HCT116 (cell line): ENCODE measurements at regions not wholly inside any gene's neighbourhood (a gene's known extent, or its start where the extent isn't known, plus 50 kb on each side); places are given as distances from the start of the nearest gene placed in this dataset.

Experiments
- ATAC-seq: fragments of 200-7000 bp; cut with Tn5 transposase; 2 replicates; pipeline ENCODE4 v1.9.1; 2020; ENCODE audit warnings: mild to moderate bottlenecking, moderate library complexity
- BruUV-seq: library from RNA; stranded (reverse); fragments of 400-500 nt; replicated peaks from 2 replicates; lab custom pipeline; 2021; lab: Mats Ljungman, UMichigan
- CTCF ChIA-PET: fragments of 300-600 bp; sonication (Branson Sonifier 250); formaldehyde crosslinking; loops from one replicate; lab custom pipeline; 2021; ENCODE audit warnings: antibody characterized with exemption; lab: Charles Lee
- POLR2A ChIA-PET: fragments of 300-600, 350-600 bp; sonication (Branson Sonifier 250); formaldehyde crosslinking; loops from one replicate; lab custom pipeline; 2021; ENCODE audit warnings: antibody characterized with exemption; lab: Charles Lee
- RAD21 ChIA-PET, 2 experiments: fragments of 300-600 bp; sonication (Branson Sonifier 250); formaldehyde crosslinking; loops; one replicate each; lab custom pipeline; 2023; ENCODE audit warnings: low total read pairs in 2 of 2; ENCODE audit not compliant: uncharacterized antibody in 2 of 2, unreplicated experiment in 2 of 2, low non-redundant PET in 1 of 2; lab: Charles Lee
- DNase-seq: peaks from one replicate; pipeline ENCODE4 v3.0.0-alpha.2; 2010; ENCODE audit warnings: low read depth, low spot score
- H2AFZ ChIP-seq: fragments of 200-600 bp; shearing (Covaris generic), sonication (generic); 2 replicates; pipeline ENCODE4 v1.6.1; 2017; ENCODE audit warnings: low read depth, mixed run types, mixed read lengths, antibody characterized with exemption, low read length; ENCODE audit not compliant: poor library complexity, severe bottlenecking
- H3K27ac ChIP-seq: 2 replicates; pipeline ENCODE4 v1.5.1; 2012; ENCODE audit warnings: low read depth, low read length
- H3K27me3 ChIP-seq: fragments of 200-600 bp; sonication (generic); 2 replicates; pipeline ENCODE4 v1.6.1; 2016; ENCODE audit warnings: mixed run types, low read length, mixed read lengths; ENCODE audit not compliant: insufficient read depth
- H3K36me3 ChIP-seq, 2 experiments: fragments of 200-500 bp in 1 of 2; fragments of 200-600 bp in 1 of 2; sonication (Bioruptor generic) in 1 of 2; sonication (generic) in 1 of 2; 2 replicates each; pipeline versions ENCODE4 v1.5.1 to v1.6.1; 2014 to 2016; ENCODE audit warnings: low read length in 2 of 2, inconsistent platforms in 1 of 2, mixed read lengths in 1 of 2, mixed run types in 1 of 2; ENCODE audit not compliant: insufficient read depth in 2 of 2, control insufficient read depth in 1 of 2
- H3K4me1 ChIP-seq, 2 experiments: fragments of 200-600 bp in 1 of 2; sonication (generic) in 1 of 2; 2 replicates each; pipeline versions ENCODE4 v1.5.1 to v1.6.1; 2012 to 2017; ENCODE audit warnings: low read length in 2 of 2, inconsistent platforms in 1 of 2, mild to moderate bottlenecking in 1 of 2, mixed read lengths in 1 of 2, mixed run types in 1 of 2, moderate library complexity in 1 of 2; ENCODE audit not compliant: insufficient read depth in 2 of 2, control insufficient read depth in 1 of 2
- H3K4me2 ChIP-seq: fragments of 200-600 bp; sonication (generic); 2 replicates; pipeline ENCODE4 v1.6.1; 2017; ENCODE audit warnings: mixed run types, low read length, mixed read lengths
- H3K4me3 ChIP-seq, 2 experiments: fragments of 200-600 bp in 1 of 2; sonication (generic) in 1 of 2; replicated peaks in 1 of 2; 2 replicates each; pipeline ENCODE4 v1.5.1; 2011 to 2016; ENCODE audit warnings: low read length in 2 of 2, control low read depth in 1 of 2, low read depth in 1 of 2, mild to moderate bottlenecking in 1 of 2, mixed read lengths in 1 of 2, mixed run types in 1 of 2
- H3K79me2 ChIP-seq: fragments of 200-600 bp; sonication (generic); 2 replicates; pipeline ENCODE4 v1.6.1; 2017; ENCODE audit warnings: mild to moderate bottlenecking, mixed run types, low read length, moderate library complexity, mixed read lengths; ENCODE audit not compliant: insufficient read depth
- H3K9ac ChIP-seq: fragments of 200-600 bp; sonication (generic); 2 replicates; pipeline ENCODE4 v1.6.1; 2016; ENCODE audit warnings: low read length, mixed read lengths
- H3K9me2 ChIP-seq: fragments of 200-600 bp; sonication (generic), shearing (Covaris generic); 2 replicates; pipeline ENCODE4 v1.6.1; 2017; ENCODE audit warnings: mixed run types, mild to moderate bottlenecking, moderate library complexity; ENCODE audit not compliant: insufficient read depth
- H3K9me3 ChIP-seq, 2 experiments: fragments of 200-500 bp in 1 of 2; fragments of 200-600 bp in 1 of 2; sonication (Bioruptor generic) in 1 of 2; sonication (generic) in 1 of 2; 2 replicates each; pipeline ENCODE4 v1.6.1; 2014 to 2017; ENCODE audit warnings: low read length in 2 of 2, mixed read lengths in 2 of 2, inconsistent platforms in 1 of 2, low read depth in 1 of 2, mild to moderate bottlenecking in 1 of 2, mixed run types in 1 of 2, moderate library complexity in 1 of 2; ENCODE audit not compliant: control insufficient read depth in 1 of 2, insufficient read depth in 1 of 2
- H4K20me1 ChIP-seq: fragments of 200-600 bp; sonication (generic), shearing (Covaris generic); 2 replicates; pipeline ENCODE4 v1.6.1; 2017; ENCODE audit warnings: mixed run types, mild to moderate bottlenecking, moderate library complexity; ENCODE audit not compliant: insufficient read depth
- ATF3 ChIP-seq: IDR thresholded peaks from 2 replicates; pipeline ENCODE4 v1.6.1; 2012
- CBX3 ChIP-seq: IDR thresholded peaks from 2 replicates; pipeline ENCODE4 v1.6.1; 2012; ENCODE audit warnings: low read depth
- CEBPB ChIP-seq: IDR thresholded peaks from 2 replicates; pipeline ENCODE4 v1.6.1; 2012; ENCODE audit warnings: low read depth
- ELF1 ChIP-seq: IDR thresholded peaks from 2 replicates; pipeline ENCODE4 v1.6.1; 2012; ENCODE audit warnings: low read depth, borderline replicate concordance
- EZH2phosphoT487 ChIP-seq: fragments of 200-600 bp; IDR thresholded peaks from 2 replicates; pipeline ENCODE4 v1.6.1; 2018; ENCODE audit warnings: antibody characterized with exemption, borderline replicate concordance
- FOSL1 ChIP-seq: IDR thresholded peaks from 2 replicates; pipeline ENCODE4 v1.6.1; 2012; ENCODE audit warnings: low read depth
- POLR2A ChIP-seq: IDR thresholded peaks from 2 replicates; pipeline ENCODE4 v1.7.0; 2011; ENCODE audit warnings: borderline replicate concordance; ENCODE audit not compliant: insufficient read depth, insufficient read length; ENCODE audit errors: extremely low read depth
- RAD21 ChIP-seq: IDR thresholded peaks from 2 replicates; pipeline ENCODE4 v1.6.1; 2012; ENCODE audit warnings: low read depth, mild to moderate bottlenecking
- SIN3A ChIP-seq: IDR thresholded peaks from 2 replicates; pipeline ENCODE4 v1.6.1; 2012; ENCODE audit warnings: low read depth
- SRF ChIP-seq: IDR thresholded peaks from 2 replicates; pipeline ENCODE4 v1.6.1; 2012; ENCODE audit warnings: low read depth
- TCF7L2 ChIP-seq: IDR thresholded peaks from 2 replicates; pipeline ENCODE4 v1.7.0; 2011; ENCODE audit warnings: borderline replicate concordance, inconsistent platforms; ENCODE audit not compliant: insufficient read depth, insufficient read length; ENCODE audit errors: extremely low read depth
- YY1 ChIP-seq: IDR thresholded peaks from 2 replicates; pipeline ENCODE4 v1.6.1; 2011; ENCODE audit warnings: low read length, low read depth, moderate library complexity, mild to moderate bottlenecking; ENCODE audit not compliant: insufficient replicate concordance; ENCODE audit errors: extremely low read depth
- ZFX ChIP-seq: fragments of 450-650 bp; IDR thresholded peaks from 2 replicates; pipeline ENCODE4 v1.6.1; 2017
- ZNF274 ChIP-seq: fragments of 200-500 bp; sonication (Bioruptor generic); IDR thresholded peaks from 2 replicates; pipeline ENCODE4 v1.6.1; 2014; ENCODE audit warnings: mild to moderate bottlenecking, low read depth, low read length, inconsistent platforms
- intact Hi-C: fragments of 100-400 bp; cut with micrococcal nuclease; formaldehyde crosslinking; loops from 2 replicates; pipeline ENCODE4 v1.10.0; 2022
- TF ChIP-seq, protein P1 (sequence below), 3 experiments: fragments of 200-600 bp in 1 of 3; sonication (generic) in 1 of 3; IDR thresholded peaks in 2 of 3; conservative IDR thresholded peaks in 1 of 3; 2 replicates each; pipeline ENCODE4 v1.5.1; 2012 to 2017; ENCODE audit warnings: low read depth in 2 of 3, low read length in 2 of 3, antibody characterized with exemption in 1 of 3, borderline replicate concordance in 1 of 3, control low read depth in 1 of 3, mild to moderate bottlenecking in 1 of 3, mixed read lengths in 1 of 3, mixed run types in 1 of 3, moderate library complexity in 1 of 3; ENCODE audit not compliant: insufficient read depth in 1 of 3
- TF ChIP-seq, protein P2 (sequence below): IDR thresholded peaks from 2 replicates; pipeline ENCODE4 v1.6.1; 2011; ENCODE audit warnings: mild to moderate bottlenecking, low read length, moderate library complexity; ENCODE audit not compliant: insufficient replicate concordance; ENCODE audit errors: extremely low read depth

DNA sequence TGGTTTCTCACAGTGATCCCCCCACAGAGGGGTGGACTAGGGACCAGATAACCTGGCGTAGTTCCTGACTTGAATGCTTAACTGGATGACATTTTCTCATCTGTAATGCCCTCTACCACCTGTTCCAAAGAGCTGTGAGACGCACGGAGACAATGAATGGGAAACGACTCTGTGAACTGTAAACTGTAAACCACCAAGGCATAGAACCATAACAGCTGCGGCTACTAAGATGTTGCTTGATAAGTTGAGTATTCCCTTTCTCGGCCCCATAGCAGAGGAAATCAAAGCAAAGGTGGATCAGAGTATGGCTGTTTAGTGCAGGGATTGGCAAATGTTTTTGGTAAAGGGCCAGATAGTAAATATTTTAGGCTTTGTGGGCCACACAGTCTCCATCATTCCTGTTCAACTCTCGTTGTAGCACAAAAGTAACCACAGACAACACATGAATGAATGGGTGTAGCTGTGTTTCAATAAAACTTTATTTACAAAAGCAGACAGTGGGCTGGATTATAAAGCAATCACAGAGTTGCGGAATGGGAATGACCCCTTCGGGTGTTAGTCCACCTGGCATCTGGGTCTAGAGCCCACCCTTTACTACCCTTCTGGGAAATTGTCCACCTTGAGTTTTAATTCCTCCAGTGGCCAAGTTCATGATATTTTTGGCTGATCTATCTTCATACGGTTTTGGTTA is 315.2 kb downstream of the RPS6KC1 start:
- no peak for DNase-seq
- ChIA-PET POLR2A (no interaction called here), RAD21 (no interaction called here), CTCF (no interaction called here)
- no peaks in the 10 kb centered on the region for H3K9me3 ChIP-seq
- H3K4me2 ChIP-seq: no peak overlapping the region
- intact Hi-C loops: no loop called here
- no peak for ATAC-seq
- no peaks in the 10 kb centered on the region for H4K20me1 ChIP-seq
- no peaks in the 10 kb centered on the region for H3K9me2 ChIP-seq
- H2AFZ ChIP-seq: no peak overlapping the region
- H3K27me3 ChIP-seq: no peaks in the 10 kb centered on the region; the same call in 1 of the 2 replicates
- H3K27ac ChIP-seq: no peak overlapping the region
- no peaks in the 10 kb centered on the region for H3K79me2 ChIP-seq
- no peak overlapping the region for H3K9ac ChIP-seq
- H3K36me3 ChIP-seq: no peaks in the 10 kb centered on the region
- TF ChIP-seq POLR2A: no peak
- TF ChIP-seq ELF1: no peak
- no peak for TF ChIP-seq FOSL1
- no peak for TF ChIP-seq RAD21
- TF ChIP-seq ZFX: no peak
- TF ChIP-seq CEBPB: no peak
- TF ChIP-seq SIN3A: no peak
- no peak for TF ChIP-seq TCF7L2
- no peaks in the 10 kb centered on the region for H3K4me1 ChIP-seq
- H3K4me3 ChIP-seq: no peak overlapping the region
- no TSS peak for BruUV-seq

DNA sequence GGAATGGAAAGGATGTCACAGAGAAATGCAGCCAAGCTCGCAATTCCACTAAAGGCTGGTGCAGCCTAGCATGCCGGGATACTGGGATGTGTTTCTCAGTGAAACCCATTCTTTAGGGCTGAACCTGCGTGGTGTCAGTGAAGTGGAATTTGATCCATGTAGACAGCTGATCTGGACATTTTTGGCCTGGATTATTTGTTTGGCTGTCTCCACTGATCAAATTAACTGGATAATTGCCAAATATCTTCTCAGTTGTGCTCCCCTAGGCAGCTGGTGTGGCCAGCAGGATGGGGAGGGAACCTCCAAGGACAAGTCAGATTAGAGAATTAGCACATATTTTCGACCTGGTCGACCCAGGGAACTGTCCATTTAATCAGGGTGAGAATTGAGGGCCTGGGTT is 318.4 kb downstream of the RPS6KC1 start:
- no peaks in the 10 kb centered on the region for H3K36me3 ChIP-seq
- no peaks in the 10 kb centered on the region for H4K20me1 ChIP-seq
- no peaks in the 10 kb centered on the region for H3K9me3 ChIP-seq
- intact Hi-C loops: no loop called here
- ATAC-seq (no peak), DNase-seq (no peak)
- ChIA-PET POLR2A (no interaction called here), CTCF (no interaction called here), RAD21 (no interaction called here)
- no peaks in the 10 kb centered on the region for H3K9me2 ChIP-seq
- H3K4me3 ChIP-seq: no peak overlapping the region
- H3K9ac ChIP-seq: no peak overlapping the region
- H3K79me2 ChIP-seq: no peaks in the 10 kb centered on the region
- no peaks in the 10 kb centered on the region; the same call in 1 of the 2 replicates for H3K27me3 ChIP-seq
- H3K27ac ChIP-seq: no peak overlapping the region
- BruUV-seq: no TSS peak
- H3K4me2 ChIP-seq: no peak overlapping the region
- no peak overlapping the region for H2AFZ ChIP-seq
- H3K4me1 ChIP-seq: no peaks in the 10 kb centered on the region
- TF ChIP-seq ATF3 (no peak), RAD21 (no peak), SRF (no peak), EZH2phosphoT487 (no peak), CEBPB (no peak), ZNF274 (no peak), TCF7L2 (no peak), SIN3A (no peak), CBX3 (no peak), POLR2A (no peak), YY1 (no peak)
- TF ChIP-seq, protein P1, sequence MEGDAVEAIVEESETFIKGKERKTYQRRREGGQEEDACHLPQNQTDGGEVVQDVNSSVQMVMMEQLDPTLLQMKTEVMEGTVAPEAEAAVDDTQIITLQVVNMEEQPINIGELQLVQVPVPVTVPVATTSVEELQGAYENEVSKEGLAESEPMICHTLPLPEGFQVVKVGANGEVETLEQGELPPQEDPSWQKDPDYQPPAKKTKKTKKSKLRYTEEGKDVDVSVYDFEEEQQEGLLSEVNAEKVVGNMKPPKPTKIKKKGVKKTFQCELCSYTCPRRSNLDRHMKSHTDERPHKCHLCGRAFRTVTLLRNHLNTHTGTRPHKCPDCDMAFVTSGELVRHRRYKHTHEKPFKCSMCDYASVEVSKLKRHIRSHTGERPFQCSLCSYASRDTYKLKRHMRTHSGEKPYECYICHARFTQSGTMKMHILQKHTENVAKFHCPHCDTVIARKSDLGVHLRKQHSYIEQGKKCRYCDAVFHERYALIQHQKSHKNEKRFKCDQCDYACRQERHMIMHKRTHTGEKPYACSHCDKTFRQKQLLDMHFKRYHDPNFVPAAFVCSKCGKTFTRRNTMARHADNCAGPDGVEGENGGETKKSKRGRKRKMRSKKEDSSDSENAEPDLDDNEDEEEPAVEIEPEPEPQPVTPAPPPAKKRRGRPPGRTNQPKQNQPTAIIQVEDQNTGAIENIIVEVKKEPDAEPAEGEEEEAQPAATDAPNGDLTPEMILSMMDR (IDR thresholded peaks at IDR 0.05 in 2 of 3, conservative IDR thresholded peaks at IDR 0.05 in 1 of 3; ENCODE audit: borderline replicate concordance in 1 of 3, insufficient read depth in 1 of 3, low read depth in 2 of 3, low read length in 2 of 3): no peak
- TF ChIP-seq, protein P2, sequence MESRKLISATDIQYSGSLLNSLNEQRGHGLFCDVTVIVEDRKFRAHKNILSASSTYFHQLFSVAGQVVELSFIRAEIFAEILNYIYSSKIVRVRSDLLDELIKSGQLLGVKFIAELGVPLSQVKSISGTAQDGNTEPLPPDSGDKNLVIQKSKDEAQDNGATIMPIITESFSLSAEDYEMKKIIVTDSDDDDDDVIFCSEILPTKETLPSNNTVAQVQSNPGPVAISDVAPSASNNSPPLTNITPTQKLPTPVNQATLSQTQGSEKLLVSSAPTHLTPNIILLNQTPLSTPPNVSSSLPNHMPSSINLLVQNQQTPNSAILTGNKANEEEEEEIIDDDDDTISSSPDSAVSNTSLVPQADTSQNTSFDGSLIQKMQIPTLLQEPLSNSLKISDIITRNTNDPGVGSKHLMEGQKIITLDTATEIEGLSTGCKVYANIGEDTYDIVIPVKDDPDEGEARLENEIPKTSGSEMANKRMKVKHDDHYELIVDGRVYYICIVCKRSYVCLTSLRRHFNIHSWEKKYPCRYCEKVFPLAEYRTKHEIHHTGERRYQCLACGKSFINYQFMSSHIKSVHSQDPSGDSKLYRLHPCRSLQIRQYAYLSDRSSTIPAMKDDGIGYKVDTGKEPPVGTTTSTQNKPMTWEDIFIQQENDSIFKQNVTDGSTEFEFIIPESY: no peak
